ENCODE measurements at regions not wholly inside any gene's neighbourhood (a gene's known extent, or its start where the extent isn't known, plus 50 kb on each side); places are given as distances from the start of the nearest gene placed in this dataset.
"Not testable (repeated sequence)": the region's sequence is repeated elsewhere in the genome, so short reads cannot be mapped to it uniquely, and the experiment has no call there.

DNA sequence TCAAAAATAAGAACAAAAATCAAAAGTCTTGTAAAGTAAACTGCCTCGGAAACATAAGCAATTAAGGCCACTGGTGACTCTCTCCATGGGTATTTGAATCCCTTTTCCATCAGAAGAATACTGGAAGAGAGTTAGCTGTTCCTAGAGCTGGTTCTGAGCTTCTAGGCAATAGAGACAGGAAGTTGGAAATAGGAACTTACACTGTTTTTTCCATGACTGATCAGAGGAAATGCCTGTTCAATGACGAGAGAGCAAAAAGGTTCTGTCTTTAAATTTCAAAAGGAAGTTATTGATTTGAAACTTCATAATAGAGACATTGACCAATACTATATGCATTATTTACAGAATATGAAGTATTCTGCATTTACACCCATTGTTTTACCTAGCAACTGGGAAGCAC, 503.5 kb upstream of the ARX start:
- Histone ChIP-seq H3K79me2 (replicated peaks; ENCODE audit: insufficient read depth, low read length) (no peaks in the 10 kb centered on the region), H3K27ac (ENCODE audit: low read length) (no peak overlapping the region), H3K4me2 (ENCODE audit: low read length) (no peak overlapping the region), H3K9me3 (ENCODE audit: low read length) (no peaks in the 10 kb centered on the region), H3F3A (ENCODE audit: insufficient read depth, low read length, poor library complexity, severe bottlenecking) (no peaks in the 10 kb centered on the region), H3K36me3 (ENCODE audit: insufficient read depth, low read length) (no peaks in the 10 kb centered on the region), H3K27me3 (ENCODE audit: insufficient read depth, low read depth, low read length) (no peaks in the 10 kb centered on the region), H3K9me2 (ENCODE audit: insufficient read depth, low read length) (no peaks in the 10 kb centered on the region), H4K20me1 (ENCODE audit: insufficient read depth) (no peaks in the 10 kb centered on the region), H3K9ac (ENCODE audit: low read length) (no peak overlapping the region), H2AFZ (ENCODE audit: low read depth, low read length) (no peak overlapping the region), H3K4me3 (ENCODE audit: low read length) (no peak overlapping the region)
- TF ChIP-seq EP300 (conservative IDR thresholded peaks at IDR 0.05; ENCODE audit: poor library complexity, severe bottlenecking) (no peak), SMC3 (conservative IDR thresholded peaks at IDR 0.05; ENCODE audit: poor library complexity) (no peak), MXI1 (conservative IDR thresholded peaks at IDR 0.05; ENCODE audit: poor library complexity, severe bottlenecking) (no peak), EZH2 (IDR thresholded peaks at IDR 0.05; ENCODE audit: borderline replicate concordance, insufficient read depth, low read length, poor library complexity, severe bottlenecking) (no peak), REST (IDR thresholded peaks at IDR 0.05; ENCODE audit: borderline replicate concordance) (no peak), POLR2AphosphoS5 (IDR thresholded peaks at IDR 0.05) (no peak), CTCF (IDR thresholded peaks at IDR 0.05; ENCODE audit: poor library complexity, severe bottlenecking) (no peak), TAF1 (IDR thresholded peaks at IDR 0.05; ENCODE audit: low read depth) (no peak), RAD21 (conservative IDR thresholded peaks at IDR 0.05) (no peak)

- H3K4me2 ChIP-seq (ENCODE audit: low read length): not testable (repeated sequence)
Measured at GRCh38 chrX:25522443-25523010, 506.8 kb upstream of the ARX start.

More at GRCh38 chrX:25522443-25523010, 506.8 kb upstream of the ARX start:
- not testable (repeated sequence) for H3K9ac ChIP-seq (ENCODE audit: low read length); H3K4me3 ChIP-seq (ENCODE audit: low read length); H3K9me2 ChIP-seq (ENCODE audit: insufficient read depth, low read length); H3K79me2 ChIP-seq (replicated peaks; ENCODE audit: insufficient read depth, low read length); H3K36me3 ChIP-seq (ENCODE audit: insufficient read depth, low read length); H3K27ac ChIP-seq (ENCODE audit: low read length); H3K27me3 ChIP-seq (ENCODE audit: insufficient read depth, low read depth, low read length); H2AFZ ChIP-seq (ENCODE audit: low read depth, low read length); H4K20me1 ChIP-seq (ENCODE audit: insufficient read depth); H3F3A ChIP-seq (ENCODE audit: insufficient read depth, low read length, poor library complexity, severe bottlenecking); H3K9me3 ChIP-seq (ENCODE audit: low read length)

Measured in neural cell (in vitro differentiated cells).